Stimulated activated memory B cell treated with anti-CD40 and anti-IgM and Interleukin-4, amounts not matched to agents 10 μg/mL and 1 μg/mL and 100 μg/mL, for 72 hours (primary cell): ENCODE measurements at regions not wholly inside any gene's neighbourhood (a gene's known extent, or its start where the extent isn't known, plus 50 kb on each side); places are given as distances from the start of the nearest gene placed in this dataset.
"Not testable (repeated sequence)": the region's sequence is repeated elsewhere in the genome, so short reads cannot be mapped to it uniquely, and the experiment has no call there.

ENCODE experiments used
- ATAC-seq: fragments of 150-1000 bp; cut with Tn5 transposase; 2 replicates; pipeline ENCODE4 v1.10.0; 2021
- H3K27ac Mint-ChIP-seq: one replicate; pipeline ENCODE4 v1.8.0; 2022; ENCODE audit warnings: mild to moderate bottlenecking, mixed read lengths
- H3K27me3 Mint-ChIP-seq: one replicate; pipeline ENCODE4 v1.8.0; 2022; ENCODE audit warnings: mixed read lengths
- H3K36me3 Mint-ChIP-seq: one replicate; pipeline ENCODE4 v1.8.0; 2022; ENCODE audit warnings: mixed read lengths
- H3K4me1 Mint-ChIP-seq: one replicate; pipeline ENCODE4 v1.8.0; 2022; ENCODE audit warnings: mixed read lengths
- H3K4me3 Mint-ChIP-seq: one replicate; pipeline ENCODE4 v1.8.0; 2022; ENCODE audit warnings: mild to moderate bottlenecking, moderate library complexity, mixed read lengths
- H3K9me3 Mint-ChIP-seq: one replicate; pipeline ENCODE4 v1.8.0; 2022; ENCODE audit warnings: mixed read lengths

DNA sequence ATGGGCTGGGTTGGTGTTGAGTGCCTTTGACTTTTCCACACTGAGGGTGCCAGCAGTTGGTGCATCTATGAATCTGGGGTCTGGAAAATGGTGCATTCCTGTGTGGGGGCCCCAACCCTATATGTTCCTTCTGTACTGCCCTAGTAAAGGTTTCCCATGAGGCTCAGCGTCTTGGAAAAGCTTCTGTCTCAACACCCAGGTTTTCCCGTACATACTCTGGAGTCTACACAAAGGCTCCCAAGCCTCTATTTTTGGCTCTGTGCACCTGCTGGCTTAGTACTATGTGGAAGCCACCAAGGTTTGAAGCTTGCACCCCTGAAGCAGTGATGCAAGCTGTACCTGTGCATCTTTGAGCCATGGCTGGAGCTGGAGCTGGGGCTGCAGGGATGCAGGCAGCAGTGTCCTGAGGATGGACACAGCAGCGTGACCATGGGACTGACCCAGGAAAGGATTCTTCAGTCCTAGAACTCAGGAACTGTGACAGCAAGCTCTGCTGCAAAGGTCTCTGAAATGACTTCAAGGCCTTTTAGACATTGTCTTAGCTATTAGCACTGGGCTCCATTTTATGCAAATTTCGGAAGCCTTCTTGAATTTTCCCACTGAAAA, 282.7 kb downstream of the POTED start:
- not testable (repeated sequence) for H3K27me3 Mint-ChIP-seq, H3K36me3 Mint-ChIP-seq, H3K4me3 Mint-ChIP-seq, H3K4me1 Mint-ChIP-seq, H3K9me3 Mint-ChIP-seq, H3K27ac Mint-ChIP-seq, ATAC-seq

DNA sequence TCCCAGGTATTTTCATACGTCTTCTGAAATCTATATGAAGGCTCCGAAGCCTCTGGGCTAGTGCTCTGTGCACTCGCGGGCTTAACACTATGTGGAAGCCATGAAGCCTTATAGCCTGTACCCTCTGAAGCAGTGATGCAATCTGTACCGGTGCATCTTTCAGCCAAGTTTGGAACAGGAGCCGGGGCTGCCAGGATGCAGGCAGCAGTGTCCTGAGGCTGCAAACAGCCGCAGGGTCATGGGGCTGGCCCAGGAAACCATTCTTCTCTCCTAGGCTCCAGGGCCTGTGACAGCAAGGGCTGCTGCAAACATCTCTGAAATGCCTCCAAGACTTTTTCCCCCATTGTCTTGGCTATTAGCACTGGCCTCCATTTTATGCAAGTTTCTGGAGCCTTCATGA, 279.6 kb downstream of the POTED start:
- not testable (repeated sequence) for H3K4me1 Mint-ChIP-seq, ATAC-seq, H3K9me3 Mint-ChIP-seq, H3K27ac Mint-ChIP-seq, H3K4me3 Mint-ChIP-seq, H3K36me3 Mint-ChIP-seq, H3K27me3 Mint-ChIP-seq

DNA sequence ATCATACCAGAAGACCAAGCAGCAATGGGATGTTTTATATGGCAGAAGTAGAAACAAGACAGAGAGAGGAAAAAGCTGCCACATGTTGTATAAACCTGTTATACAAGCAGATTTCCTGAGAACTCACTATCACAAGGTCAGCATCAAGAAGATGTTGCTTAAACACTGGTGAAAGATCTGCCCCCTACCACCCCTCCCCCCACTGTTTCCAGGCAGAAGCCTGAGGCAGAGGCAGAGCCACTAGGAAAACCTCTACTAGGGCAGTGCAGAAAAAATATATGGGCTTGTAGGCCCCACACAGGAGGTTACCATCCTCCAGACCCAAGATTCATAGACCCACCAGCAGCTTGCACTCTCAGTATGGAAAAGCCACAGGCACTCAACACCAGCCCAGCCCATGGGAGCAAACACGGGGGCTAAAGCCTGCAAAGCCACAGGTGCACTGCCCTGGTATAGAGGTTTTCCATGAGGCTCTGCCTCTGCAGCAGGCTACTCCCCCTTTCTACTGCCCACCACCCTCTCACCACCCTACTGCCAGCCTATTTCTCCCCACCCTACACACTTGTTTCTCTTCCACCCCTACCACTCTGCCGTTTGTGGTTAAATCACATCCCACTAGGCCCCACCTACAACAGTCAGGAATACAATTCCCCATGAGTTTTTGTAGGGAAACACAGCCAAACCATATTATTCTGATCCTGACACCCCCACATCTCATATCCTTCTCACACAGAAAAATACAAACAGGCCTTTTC, 274.2 kb downstream of the POTED start:
- H3K27ac Mint-ChIP-seq, H3K4me3 Mint-ChIP-seq, H3K27me3 Mint-ChIP-seq, H3K4me1 Mint-ChIP-seq, ATAC-seq, H3K9me3 Mint-ChIP-seq, H3K36me3 Mint-ChIP-seq: not testable (repeated sequence)

DNA sequence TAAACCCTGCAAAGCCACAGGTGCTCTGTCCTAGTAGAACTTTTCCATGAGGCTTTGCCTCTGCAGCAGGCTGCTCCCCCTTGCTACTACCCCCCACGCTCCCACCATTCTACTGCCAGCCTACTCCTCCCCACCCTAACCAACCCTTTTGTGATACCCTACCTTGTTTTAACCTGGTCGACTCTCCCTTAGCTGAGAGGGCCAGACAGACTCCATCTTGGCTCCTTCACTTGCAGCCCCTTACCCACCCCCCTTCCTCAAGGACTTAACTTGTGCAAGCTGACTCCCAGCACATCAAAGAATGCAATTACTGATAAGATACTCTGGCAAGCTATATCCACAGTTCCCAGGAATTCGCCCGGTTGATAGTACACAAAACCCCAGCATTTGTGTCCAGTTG, 267.9 kb downstream of the POTED start:
- not testable (repeated sequence) for H3K27ac Mint-ChIP-seq, H3K36me3 Mint-ChIP-seq, H3K9me3 Mint-ChIP-seq, H3K4me3 Mint-ChIP-seq, H3K27me3 Mint-ChIP-seq, H3K4me1 Mint-ChIP-seq, ATAC-seq

DNA sequence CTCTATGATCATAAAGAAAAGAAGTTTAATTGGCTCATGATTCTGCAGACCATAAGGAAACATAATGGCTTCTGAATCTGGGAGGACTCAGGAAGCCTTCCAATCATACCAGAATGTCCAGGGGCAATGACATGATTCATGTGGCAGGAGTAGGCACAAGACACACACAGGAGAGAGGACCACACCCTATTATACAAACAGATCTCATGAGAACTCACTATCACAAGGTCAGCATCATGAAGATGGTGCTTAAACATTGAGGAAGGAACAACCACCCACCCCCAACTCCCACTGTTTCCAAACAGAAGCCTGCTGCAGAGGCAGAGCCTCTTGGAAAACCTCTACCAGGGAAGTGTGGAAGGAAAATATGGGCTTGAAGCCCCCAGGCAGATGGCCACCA, 267.4 kb downstream of the POTED start:
- H3K4me1 Mint-ChIP-seq, H3K36me3 Mint-ChIP-seq, H3K4me3 Mint-ChIP-seq, H3K9me3 Mint-ChIP-seq, H3K27me3 Mint-ChIP-seq, H3K27ac Mint-ChIP-seq, ATAC-seq: not testable (repeated sequence)

DNA sequence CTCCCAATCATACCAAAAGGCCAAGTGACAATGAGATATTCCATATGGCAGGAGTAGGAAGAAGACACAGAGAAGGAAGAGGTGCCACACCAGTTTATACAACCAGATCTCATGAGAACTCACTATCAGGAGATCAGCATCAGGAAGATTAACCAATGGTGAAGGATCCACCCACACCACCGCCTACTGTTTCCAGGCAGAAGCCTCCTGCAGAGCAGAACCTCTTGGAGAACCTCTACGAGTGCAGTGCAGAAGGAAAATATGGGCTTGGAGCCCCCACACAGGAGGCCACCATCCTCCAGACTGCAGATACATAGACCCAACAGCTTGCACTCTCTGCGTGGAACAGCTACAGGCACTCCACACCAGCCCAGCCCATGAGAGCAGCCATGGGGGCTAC, 264.4 kb downstream of the POTED start:
- H3K9me3 Mint-ChIP-seq, H3K27ac Mint-ChIP-seq, H3K27me3 Mint-ChIP-seq, H3K4me1 Mint-ChIP-seq, H3K36me3 Mint-ChIP-seq, H3K4me3 Mint-ChIP-seq, ATAC-seq: not testable (repeated sequence)

DNA sequence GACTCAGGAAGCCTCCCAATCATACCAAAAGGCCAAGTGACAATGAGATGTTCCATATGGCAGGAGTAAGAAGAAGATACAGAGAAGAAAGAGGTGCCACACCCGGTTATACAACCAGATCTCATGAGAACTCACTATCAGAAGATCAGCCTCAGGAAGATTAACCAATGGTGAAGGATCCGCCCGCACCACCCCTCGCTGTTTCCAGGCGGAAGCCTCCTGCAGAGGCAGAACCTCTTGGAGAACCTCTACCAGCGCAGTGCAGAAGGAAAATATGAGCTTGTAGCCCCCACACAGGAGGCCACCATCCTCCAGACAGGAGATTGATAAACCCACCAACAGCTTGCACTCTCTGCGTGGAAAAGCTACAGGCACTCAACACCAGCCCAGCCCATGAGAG, 245.1 kb downstream of the POTED start:
- no peaks in the 10 kb centered on the region for H3K4me1 Mint-ChIP-seq
- no peak overlapping the region for H3K27ac Mint-ChIP-seq
- no peak overlapping the region for H3K4me3 Mint-ChIP-seq
- H3K27me3 Mint-ChIP-seq: no peaks in the 10 kb centered on the region
- H3K9me3 Mint-ChIP-seq: no peaks in the 10 kb centered on the region
- no peak for ATAC-seq
- no peaks in the 10 kb centered on the region for H3K36me3 Mint-ChIP-seq

DNA sequence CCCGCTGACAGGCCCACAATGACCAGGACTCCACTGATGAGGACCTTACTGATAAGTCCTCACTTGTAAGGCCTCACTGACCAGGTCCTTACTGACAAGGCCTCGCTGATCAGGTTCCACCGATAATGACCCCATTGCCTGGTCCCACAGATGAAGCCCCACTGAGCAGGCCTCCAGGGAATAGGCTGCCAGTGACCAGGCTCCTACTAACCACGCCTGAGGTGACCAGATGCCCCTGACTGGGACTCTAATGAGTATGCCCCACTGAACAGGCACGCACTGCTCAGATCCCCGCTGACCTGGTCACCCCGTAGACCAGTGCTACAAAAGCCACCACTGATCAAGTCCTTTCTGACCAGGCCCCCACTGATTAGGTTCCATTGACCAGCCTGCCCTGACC, 241.2 kb downstream of the POTED start:
- not testable (repeated sequence) for H3K27me3 Mint-ChIP-seq, H3K36me3 Mint-ChIP-seq, H3K9me3 Mint-ChIP-seq, H3K4me1 Mint-ChIP-seq, H3K27ac Mint-ChIP-seq, ATAC-seq, H3K4me3 Mint-ChIP-seq

DNA sequence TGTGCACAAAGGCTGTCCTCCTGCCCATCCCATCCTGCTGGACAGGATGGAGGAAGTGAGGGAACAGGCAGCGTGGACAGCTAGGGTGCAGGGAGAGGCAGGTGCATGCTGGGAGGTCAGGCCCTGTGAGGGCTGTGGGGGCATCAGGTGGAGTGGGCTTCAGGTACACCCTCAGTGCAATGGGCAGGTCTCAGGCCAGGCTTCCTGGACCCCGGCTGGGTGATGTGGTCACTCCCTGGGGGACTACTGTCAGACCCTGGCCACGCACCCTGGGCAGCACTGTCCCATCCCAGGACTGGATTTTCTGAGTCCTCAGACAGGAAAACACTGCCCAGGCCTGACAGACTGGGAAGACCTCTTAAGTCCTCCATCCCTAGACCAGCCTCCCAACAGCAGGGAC, 239.9 kb downstream of the POTED start:
- H3K9me3 Mint-ChIP-seq, H3K4me1 Mint-ChIP-seq, H3K27me3 Mint-ChIP-seq, H3K27ac Mint-ChIP-seq, H3K4me3 Mint-ChIP-seq, H3K36me3 Mint-ChIP-seq, ATAC-seq: not testable (repeated sequence)

DNA sequence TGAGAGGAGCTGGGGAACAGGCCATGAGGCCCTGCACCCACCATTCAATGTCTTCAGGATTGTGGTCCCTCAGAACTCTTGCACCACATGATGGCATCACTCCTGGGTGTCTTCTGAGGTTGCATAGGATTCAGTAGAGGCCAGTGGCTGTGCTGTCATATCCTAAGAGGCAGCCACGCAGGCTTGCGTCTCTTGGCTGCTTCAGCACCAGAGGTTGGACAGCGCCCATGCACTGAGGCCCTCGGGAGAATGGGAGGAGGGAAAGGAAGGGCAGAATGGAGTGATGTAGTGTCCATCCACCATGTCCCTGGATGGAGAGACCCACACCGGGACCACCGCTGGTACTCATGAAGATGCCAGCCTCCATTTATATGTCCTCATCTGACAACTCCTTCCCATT, 237.1 kb downstream of the POTED start:
- H3K36me3 Mint-ChIP-seq, H3K27ac Mint-ChIP-seq, H3K9me3 Mint-ChIP-seq, ATAC-seq, H3K27me3 Mint-ChIP-seq, H3K4me3 Mint-ChIP-seq, H3K4me1 Mint-ChIP-seq: not testable (repeated sequence)

DNA sequence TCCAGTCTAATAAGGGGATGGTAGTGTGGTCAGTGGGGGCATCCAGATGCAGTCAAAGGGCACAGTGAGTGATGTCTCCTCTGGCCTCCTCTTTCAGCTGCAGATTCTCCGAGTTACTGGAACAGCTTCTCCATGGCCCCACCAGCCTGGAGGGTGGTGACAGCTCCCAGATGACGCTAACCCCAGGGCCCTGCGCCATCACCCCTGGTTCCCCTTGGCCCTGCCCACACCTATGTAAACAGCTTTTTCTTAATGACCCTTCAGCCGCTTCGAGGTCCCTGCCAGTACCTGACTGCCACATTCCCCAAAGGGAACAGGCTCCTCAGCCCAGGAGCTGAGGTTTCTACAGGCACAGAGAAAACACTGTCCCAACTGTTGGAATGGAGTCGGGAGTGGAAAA, 235.0 kb downstream of the POTED start:
- H3K9me3 Mint-ChIP-seq, H3K4me1 Mint-ChIP-seq, ATAC-seq, H3K36me3 Mint-ChIP-seq, H3K4me3 Mint-ChIP-seq, H3K27ac Mint-ChIP-seq, H3K27me3 Mint-ChIP-seq: not testable (repeated sequence)

DNA sequence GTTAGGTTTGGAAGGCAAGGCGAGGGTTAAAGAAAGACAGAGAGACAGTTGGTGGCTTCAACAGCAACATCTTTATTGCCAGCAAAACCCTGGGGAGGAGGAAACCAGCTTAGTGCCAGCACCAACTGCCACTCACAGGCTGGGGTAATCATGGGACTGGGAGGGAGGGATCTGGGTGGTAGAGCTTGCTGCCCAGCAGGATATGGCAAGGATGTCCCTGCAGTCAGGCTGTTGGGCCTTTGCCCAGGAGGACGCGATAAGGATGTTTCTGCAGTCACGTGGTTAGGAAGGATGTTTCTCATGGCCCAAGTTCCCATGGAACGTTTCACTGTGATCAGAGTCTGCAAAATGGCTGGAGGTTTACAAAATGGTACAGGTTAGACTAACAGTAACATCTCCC, 233.5 kb downstream of the POTED start:
- not testable (repeated sequence) for H3K36me3 Mint-ChIP-seq, H3K9me3 Mint-ChIP-seq, H3K4me1 Mint-ChIP-seq, ATAC-seq, H3K4me3 Mint-ChIP-seq, H3K27ac Mint-ChIP-seq, H3K27me3 Mint-ChIP-seq

DNA sequence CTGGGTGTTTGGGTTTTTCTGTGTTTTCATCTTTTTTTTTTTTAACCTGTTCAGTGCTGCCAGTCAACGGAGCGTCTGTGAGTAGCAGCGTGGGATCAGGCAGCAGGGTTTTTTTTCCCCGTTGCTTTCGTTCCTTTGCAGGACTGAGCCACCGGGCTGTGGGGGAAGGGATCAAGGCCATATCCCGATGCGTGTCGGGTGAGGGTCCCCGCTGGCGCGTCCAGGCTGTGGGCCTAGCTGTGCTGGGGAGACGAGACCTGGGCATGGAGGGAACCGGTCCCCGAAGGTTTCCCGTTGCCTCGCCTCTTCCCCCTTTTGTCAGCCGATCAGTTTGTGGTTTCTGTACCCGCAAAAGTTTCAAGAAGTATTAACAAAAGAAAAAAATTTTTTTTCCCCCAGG, 218.1 kb downstream of the POTED start:
- H3K4me1 Mint-ChIP-seq, H3K36me3 Mint-ChIP-seq, H3K9me3 Mint-ChIP-seq, ATAC-seq, H3K4me3 Mint-ChIP-seq, H3K27me3 Mint-ChIP-seq, H3K27ac Mint-ChIP-seq: not testable (repeated sequence)

DNA sequence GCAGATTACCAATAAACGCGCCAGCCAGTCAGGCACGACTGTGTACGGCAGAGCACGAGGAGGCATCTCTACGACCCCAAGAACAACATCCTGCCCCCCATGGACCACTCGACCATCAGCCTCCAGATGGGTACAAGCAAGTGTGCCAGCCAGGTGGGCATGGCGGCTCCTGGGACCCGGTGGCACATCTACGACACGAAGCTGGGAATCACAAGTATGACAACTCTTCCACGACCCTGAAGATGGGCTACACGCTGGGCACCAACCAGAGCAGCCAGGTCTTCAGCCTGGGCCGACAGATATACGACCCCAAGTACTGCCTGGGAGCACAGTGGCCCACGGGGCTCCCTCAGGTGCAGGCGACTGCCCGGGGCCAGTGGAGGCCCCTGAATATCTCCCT, 217.6 kb downstream of the POTED start:
- ATAC-seq: no peak
- Mint-ChIP-seq H3K36me3 (no peaks in the 10 kb centered on the region), H3K27ac (no peak overlapping the region), H3K4me1 (no peaks in the 10 kb centered on the region), H3K27me3 (no peaks in the 10 kb centered on the region), H3K4me3 (no peak overlapping the region), H3K9me3 (no peaks in the 10 kb centered on the region)

DNA sequence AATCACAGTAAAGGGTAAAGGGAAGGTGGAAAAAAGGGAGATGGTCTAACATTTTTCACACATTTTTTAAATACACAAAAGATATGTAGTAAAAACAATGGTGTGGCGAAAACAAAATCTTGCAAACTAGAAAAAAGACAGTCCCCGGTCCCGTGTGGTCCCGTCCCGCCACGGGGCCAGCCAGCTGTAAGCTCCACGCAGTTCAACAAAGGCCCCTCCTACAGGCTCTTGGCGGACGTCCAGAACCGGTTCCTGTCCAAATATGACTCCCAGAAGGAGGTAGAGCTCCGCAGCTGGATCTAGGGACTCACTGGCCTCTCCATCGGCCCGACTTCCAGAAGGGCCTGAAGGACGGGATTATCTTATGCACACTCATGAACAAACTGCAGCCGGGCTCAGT, 216.9 kb downstream of the POTED start:
- not testable (repeated sequence) for H3K4me3 Mint-ChIP-seq, H3K27ac Mint-ChIP-seq, H3K4me1 Mint-ChIP-seq, H3K9me3 Mint-ChIP-seq, H3K36me3 Mint-ChIP-seq, ATAC-seq, H3K27me3 Mint-ChIP-seq

DNA sequence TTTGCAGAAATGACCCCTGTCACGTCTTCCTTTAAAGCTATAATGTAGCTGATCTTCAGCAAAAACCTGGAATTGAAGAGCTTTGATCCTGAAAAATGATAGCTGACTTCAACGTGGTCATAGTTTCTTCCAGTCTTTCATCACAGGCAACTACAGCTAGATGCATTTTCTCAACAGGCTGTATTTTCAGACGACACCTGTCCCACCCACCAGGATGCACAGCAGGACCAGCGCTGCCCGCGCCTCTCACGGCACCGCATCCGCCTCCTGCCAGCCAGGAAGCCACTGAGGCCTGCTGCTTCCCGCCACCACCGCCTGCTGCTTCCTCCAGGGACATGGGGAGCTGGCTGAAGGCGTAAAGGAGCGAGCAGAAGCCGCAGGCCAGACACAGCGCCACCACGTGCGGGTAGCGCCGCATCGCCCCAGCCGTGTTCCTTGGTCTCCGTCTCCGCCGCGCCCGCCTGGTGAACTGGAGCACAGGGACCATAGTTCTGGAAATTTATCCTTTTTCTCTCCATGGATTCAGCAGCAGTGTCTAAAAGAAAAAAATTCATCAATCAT, 215.7 kb downstream of the POTED start:
- not testable (repeated sequence) for H3K4me3 Mint-ChIP-seq, H3K27ac Mint-ChIP-seq, H3K36me3 Mint-ChIP-seq, H3K4me1 Mint-ChIP-seq, H3K27me3 Mint-ChIP-seq, ATAC-seq, H3K9me3 Mint-ChIP-seq
